ENCODE measurements at regions not wholly inside any gene's neighbourhood (a gene's known extent, or its start where the extent isn't known, plus 50 kb on each side); places are given as distances from the start of the nearest gene placed in this dataset.

- Mint-ChIP-seq H3K4me3 (ENCODE audit: unreplicated experiment) (no peak overlapping the region), H3K36me3 (ENCODE audit: low read depth) (no peaks in the 10 kb centered on the region), H3K27ac (ENCODE audit: unreplicated experiment) (no peak overlapping the region), H3K4me1 (ENCODE audit: low read depth) (no peaks in the 10 kb centered on the region), H3K27me3 (ENCODE audit: low read depth) (peaks cover 7% of the 10 kb centered on the region), H3K9me3 (ENCODE audit: low read depth) (no peaks in the 10 kb centered on the region)
- TF ChIP-seq CTCF (IDR thresholded peaks at IDR 0.05): no peak
- DNase-seq (ENCODE audit: low spot score): no peak
These were observed 144.6 kb upstream of the EPHA4 start for GRCh38 chr2:221716426-221717303.

GRCh38 chr2:221715523-221716247 is 143.6 kb upstream of the EPHA4 start:
- H3K36me3 Mint-ChIP-seq (ENCODE audit: low read depth): no peaks in the 10 kb centered on the region
- no peaks in the 10 kb centered on the region for H3K9me3 Mint-ChIP-seq (ENCODE audit: low read depth)
- peaks cover 11% of the 10 kb centered on the region for H3K27me3 Mint-ChIP-seq (ENCODE audit: low read depth)
- DNase-seq (ENCODE audit: low spot score): no peak
- H3K4me3 Mint-ChIP-seq (ENCODE audit: unreplicated experiment): no peak overlapping the region
- H3K27ac Mint-ChIP-seq (ENCODE audit: unreplicated experiment): no peak overlapping the region
- no peak for TF ChIP-seq CTCF (IDR thresholded peaks at IDR 0.05)
- H3K4me1 Mint-ChIP-seq (ENCODE audit: low read depth): no peaks in the 10 kb centered on the region

GRCh38 chr2:221710744-221711143 is 138.6 kb upstream of the EPHA4 start:
- H3K27ac Mint-ChIP-seq (ENCODE audit: unreplicated experiment): no peak overlapping the region
- H3K4me1 Mint-ChIP-seq (ENCODE audit: low read depth): no peaks in the 10 kb centered on the region

GRCh38 chr2:221708902-221709301 is 136.8 kb upstream of the EPHA4 start:
- Mint-ChIP-seq H3K36me3 (ENCODE audit: low read depth) (no peaks in the 10 kb centered on the region), H3K9me3 (ENCODE audit: low read depth) (no peaks in the 10 kb centered on the region), H3K27me3 (ENCODE audit: low read depth) (peaks cover 22% of the 10 kb centered on the region), H3K27ac (ENCODE audit: unreplicated experiment) (no peak overlapping the region), H3K4me1 (ENCODE audit: low read depth) (no peaks in the 10 kb centered on the region), H3K4me3 (ENCODE audit: unreplicated experiment) (no peak overlapping the region)
- no peak for DNase-seq (ENCODE audit: low spot score)
- TF ChIP-seq CTCF (IDR thresholded peaks at IDR 0.05): no peak

More at GRCh38 chr2:221710744-221711143, 138.6 kb upstream of the EPHA4 start:
- Mint-ChIP-seq H3K27me3 (ENCODE audit: low read depth) (peaks cover 20% of the 10 kb centered on the region), H3K4me3 (ENCODE audit: unreplicated experiment) (no peak overlapping the region), H3K36me3 (ENCODE audit: low read depth) (no peaks in the 10 kb centered on the region), H3K9me3 (ENCODE audit: low read depth) (no peaks in the 10 kb centered on the region)
- no peak for TF ChIP-seq CTCF (IDR thresholded peaks at IDR 0.05)
- no peak for DNase-seq (ENCODE audit: low spot score)

- no peak overlapping the region for H3K4me3 Mint-ChIP-seq (ENCODE audit: unreplicated experiment)
- H3K27ac Mint-ChIP-seq (ENCODE audit: unreplicated experiment): no peak overlapping the region
- TF ChIP-seq CTCF (IDR thresholded peaks at IDR 0.05): no peak
- H3K36me3 Mint-ChIP-seq (ENCODE audit: low read depth): no peaks in the 10 kb centered on the region
- H3K4me1 Mint-ChIP-seq (ENCODE audit: low read depth): no peaks in the 10 kb centered on the region
- peaks cover 11% of the 10 kb centered on the region for H3K27me3 Mint-ChIP-seq (ENCODE audit: low read depth)
- H3K9me3 Mint-ChIP-seq (ENCODE audit: low read depth): no peaks in the 10 kb centered on the region
- DNase-seq (ENCODE audit: low spot score): no peak
These were observed 133.2 kb upstream of the EPHA4 start for GRCh38 chr2:221705185-221705877.

Data from chondrocyte (in vitro differentiated cells).